Activated naive CD8-positive, alpha-beta T cell (primary cell): ENCODE measurements at regions not wholly inside any gene's neighbourhood (a gene's known extent, or its start where the extent isn't known, plus 50 kb on each side); places are given as distances from the start of the nearest gene placed in this dataset.
"Not testable (repeated sequence)": the region's sequence is repeated elsewhere in the genome, so short reads cannot be mapped to it uniquely, and the experiment has no call there.

Experiments
- H3K27ac Mint-ChIP-seq: one replicate; pipeline ENCODE4 v1.8.0; 2021; ENCODE audit warnings: mixed read lengths
- H3K27me3 Mint-ChIP-seq: one replicate; pipeline ENCODE4 v1.8.0; 2021; ENCODE audit warnings: mixed read lengths
- H3K36me3 Mint-ChIP-seq: one replicate; pipeline ENCODE4 v1.8.0; 2021; ENCODE audit warnings: mixed read lengths
- H3K4me1 Mint-ChIP-seq: one replicate; pipeline ENCODE4 v1.8.0; 2021; ENCODE audit warnings: low read depth, mixed read lengths
- H3K4me3 Mint-ChIP-seq: one replicate; pipeline ENCODE4 v1.8.0; 2021; ENCODE audit warnings: mild to moderate bottlenecking, mixed read lengths
- H3K9me3 Mint-ChIP-seq: one replicate; pipeline ENCODE4 v1.8.0; 2021; ENCODE audit warnings: low read depth, mixed read lengths

DNA sequence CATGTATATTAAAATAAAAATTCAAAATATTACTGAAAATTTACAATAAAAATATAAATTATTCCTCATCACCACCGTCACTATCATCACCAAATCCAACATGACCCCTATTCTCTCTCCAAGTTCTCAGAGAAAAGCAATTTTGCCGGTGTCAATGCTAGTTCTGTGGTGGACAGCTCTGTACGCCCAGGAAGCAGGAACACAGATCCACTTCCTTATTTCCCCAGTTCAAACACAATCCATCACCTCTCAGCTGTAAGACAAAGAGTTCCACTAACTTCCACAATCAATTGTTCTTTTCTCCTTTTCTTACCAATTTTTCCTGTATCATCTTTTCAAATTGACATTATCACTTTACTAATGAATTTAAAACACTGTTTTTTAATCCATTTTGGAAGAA lies 177.0 kb upstream of the LRRC61 start:
- H3K36me3 Mint-ChIP-seq, H3K4me3 Mint-ChIP-seq, H3K27me3 Mint-ChIP-seq, H3K9me3 Mint-ChIP-seq, H3K4me1 Mint-ChIP-seq, H3K27ac Mint-ChIP-seq: not testable (repeated sequence)

DNA sequence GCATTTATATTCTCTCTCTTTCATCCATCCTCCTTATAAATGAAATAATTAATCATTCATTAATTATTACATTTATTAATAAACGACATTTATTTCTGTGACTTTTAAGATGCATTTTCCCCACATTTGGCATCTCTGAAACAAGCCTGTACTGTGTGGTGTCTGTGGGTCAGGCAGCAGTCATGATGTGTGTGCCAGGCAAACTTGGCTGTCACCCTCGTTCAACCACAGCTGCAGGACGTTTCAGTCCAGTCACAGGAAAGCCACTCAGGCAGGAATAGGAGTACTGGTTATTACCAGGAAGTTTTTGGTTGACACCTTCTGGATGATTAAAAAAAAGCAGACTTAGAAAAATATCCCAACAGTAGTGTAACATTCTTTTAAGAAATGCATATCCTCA lies 175.6 kb upstream of the LRRC61 start:
- H3K4me3 Mint-ChIP-seq, H3K36me3 Mint-ChIP-seq, H3K27me3 Mint-ChIP-seq, H3K27ac Mint-ChIP-seq, H3K4me1 Mint-ChIP-seq, H3K9me3 Mint-ChIP-seq: not testable (repeated sequence)

DNA sequence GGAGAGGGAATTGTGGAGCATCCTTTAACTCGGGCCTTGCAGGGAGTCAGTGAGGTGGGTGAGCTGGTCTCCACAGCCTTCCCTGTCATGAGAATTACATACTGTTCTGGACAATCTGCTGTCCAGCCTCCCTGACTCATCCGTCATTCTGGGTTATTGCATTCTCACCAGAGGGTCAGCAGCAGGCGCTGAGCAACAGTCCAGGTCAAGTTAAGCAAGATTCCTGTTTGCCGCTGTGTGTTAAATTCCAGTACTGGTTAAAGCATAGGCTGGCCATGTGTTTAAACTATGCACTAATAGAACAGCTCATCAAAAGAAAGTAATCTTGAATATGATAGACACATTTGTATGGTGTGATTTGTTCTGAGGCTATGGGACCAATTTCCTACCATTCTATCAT lies 167.1 kb upstream of the LRRC61 start:
- H3K4me1 Mint-ChIP-seq, H3K27ac Mint-ChIP-seq, H3K27me3 Mint-ChIP-seq, H3K4me3 Mint-ChIP-seq, H3K9me3 Mint-ChIP-seq, H3K36me3 Mint-ChIP-seq: not testable (repeated sequence)

DNA sequence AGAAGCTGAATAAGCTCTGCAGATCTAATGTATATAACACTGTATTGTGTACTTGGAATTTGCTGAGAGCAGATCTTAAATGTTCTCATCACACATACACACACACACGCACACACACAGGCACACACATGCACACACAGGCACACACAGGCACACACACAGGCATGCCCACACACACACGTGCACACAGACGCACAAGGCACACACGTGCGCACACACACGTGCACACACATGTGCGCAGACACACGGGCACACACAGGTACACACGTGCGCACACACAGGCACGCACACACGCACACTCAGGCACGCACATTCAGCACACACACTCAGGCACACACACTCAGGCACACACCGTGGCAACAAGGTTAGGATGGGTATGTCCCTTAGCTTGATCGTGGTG lies 164.5 kb upstream of the LRRC61 start:
- H3K9me3 Mint-ChIP-seq, H3K4me1 Mint-ChIP-seq, H3K36me3 Mint-ChIP-seq, H3K4me3 Mint-ChIP-seq, H3K27ac Mint-ChIP-seq, H3K27me3 Mint-ChIP-seq: not testable (repeated sequence)

DNA sequence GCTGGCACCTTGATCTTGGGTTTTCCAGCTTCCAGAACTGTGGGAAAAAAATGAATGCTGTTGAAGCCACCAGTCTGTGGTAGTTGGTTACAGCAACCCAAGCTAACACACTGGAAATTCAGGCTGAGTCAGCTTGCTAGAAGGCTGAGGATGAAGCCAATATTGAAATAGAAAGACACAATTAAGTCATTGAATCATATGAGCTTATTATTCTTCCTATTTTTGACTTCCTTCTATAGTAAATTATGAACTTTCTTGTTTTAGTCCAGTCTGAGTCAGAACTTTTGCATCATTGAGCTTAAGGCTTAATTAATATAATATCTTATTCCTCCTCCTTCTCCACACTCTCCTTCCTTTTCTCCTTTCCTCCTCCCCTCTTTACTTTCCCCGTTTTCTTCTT lies 153.6 kb upstream of the LRRC61 start:
- not testable (repeated sequence) for H3K4me1 Mint-ChIP-seq, H3K4me3 Mint-ChIP-seq, H3K9me3 Mint-ChIP-seq, H3K27me3 Mint-ChIP-seq, H3K27ac Mint-ChIP-seq, H3K36me3 Mint-ChIP-seq

DNA sequence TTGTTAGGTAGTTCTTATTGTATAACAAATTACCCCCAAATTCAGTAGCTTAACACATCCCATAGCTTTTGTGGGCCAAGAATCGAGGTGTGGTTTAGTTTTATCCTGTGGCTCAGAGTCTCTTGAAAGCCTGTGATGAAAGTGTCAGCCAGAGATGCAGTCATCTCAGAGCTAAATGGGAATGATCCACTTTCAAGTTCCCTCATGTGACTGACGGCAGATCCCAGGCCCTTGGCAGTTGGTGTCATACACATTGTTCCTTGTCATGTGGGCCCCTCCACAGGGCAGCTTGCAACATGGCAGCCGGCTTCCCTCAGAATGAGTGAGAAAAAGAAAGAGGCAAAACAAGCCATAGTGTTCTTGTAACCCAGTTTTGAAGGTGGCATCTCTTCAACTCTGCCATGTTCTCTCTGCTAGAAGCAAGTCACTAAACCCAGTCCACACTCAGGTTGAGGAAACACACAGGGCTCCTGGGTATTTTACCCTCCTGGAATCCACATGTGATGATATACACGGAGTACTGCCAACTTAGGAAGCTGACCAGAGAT lies 153.1 kb upstream of the LRRC61 start:
- H3K4me1 Mint-ChIP-seq, H3K9me3 Mint-ChIP-seq, H3K36me3 Mint-ChIP-seq: not testable (repeated sequence)

DNA sequence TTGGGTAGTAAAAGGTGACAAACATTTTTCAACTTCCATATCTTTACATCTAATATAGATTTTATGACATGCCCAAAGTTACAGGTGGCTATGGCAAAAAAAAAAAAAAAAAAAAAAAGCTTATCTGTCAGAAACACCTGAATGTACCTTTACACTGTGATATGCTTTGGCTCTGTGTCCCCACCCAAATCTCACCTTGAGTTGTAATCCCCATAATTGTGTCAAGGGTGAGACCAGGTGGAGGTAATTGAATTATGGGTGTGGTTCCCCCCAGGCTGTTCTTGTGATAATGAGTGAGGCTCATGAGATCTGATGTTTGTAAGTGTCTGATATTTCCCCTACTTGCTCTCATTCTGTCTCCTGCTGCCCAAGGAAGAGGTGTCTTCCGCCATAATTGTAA lies 139.6 kb upstream of the LRRC61 start:
- not testable (repeated sequence) for H3K36me3 Mint-ChIP-seq, H3K27me3 Mint-ChIP-seq, H3K4me1 Mint-ChIP-seq, H3K4me3 Mint-ChIP-seq, H3K9me3 Mint-ChIP-seq, H3K27ac Mint-ChIP-seq

More for the DNA sequence above, 153.1 kb upstream of the LRRC61 start:
- H3K4me3 Mint-ChIP-seq, H3K27me3 Mint-ChIP-seq, H3K27ac Mint-ChIP-seq: not testable (repeated sequence)

DNA sequence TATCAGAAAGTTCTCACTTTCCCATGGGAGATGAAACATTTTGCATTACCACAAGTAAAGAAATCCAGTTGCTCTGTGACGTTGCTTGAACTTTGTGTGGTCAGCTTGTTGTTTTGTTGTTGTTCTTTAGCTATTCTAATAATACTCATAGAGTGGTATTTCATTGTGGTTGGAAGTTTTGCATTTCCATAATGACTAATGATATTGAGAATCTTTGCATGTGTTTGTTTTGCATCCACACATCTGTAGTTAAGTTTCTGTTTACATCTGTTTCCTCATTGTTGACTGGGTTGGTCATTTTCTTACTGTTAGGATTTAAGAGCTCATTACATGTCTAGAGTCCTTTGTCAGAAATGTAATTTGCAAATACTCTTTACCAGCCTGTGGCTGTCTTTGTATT lies 133.2 kb upstream of the LRRC61 start:
- H3K36me3 Mint-ChIP-seq, H3K9me3 Mint-ChIP-seq, H3K27ac Mint-ChIP-seq, H3K4me3 Mint-ChIP-seq, H3K4me1 Mint-ChIP-seq, H3K27me3 Mint-ChIP-seq: not testable (repeated sequence)

DNA sequence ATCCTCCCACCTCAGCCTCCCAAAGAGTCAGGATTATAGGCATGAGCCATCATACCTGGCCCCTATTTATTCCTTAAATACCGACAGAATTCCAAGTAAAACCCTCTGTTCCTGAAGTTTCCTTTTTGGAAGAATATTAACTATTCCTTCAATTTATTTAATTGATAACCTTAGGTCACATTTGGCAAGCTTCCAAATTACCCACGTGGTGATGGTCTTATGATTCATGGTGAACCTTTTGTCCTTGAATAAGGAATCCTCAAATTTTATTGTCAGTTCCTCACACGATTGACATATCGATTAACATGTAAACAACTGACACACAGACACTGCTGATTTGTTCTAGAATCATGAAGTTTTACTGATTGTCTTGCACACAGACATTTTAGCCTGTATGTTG lies 130.6 kb upstream of the LRRC61 start:
- H3K36me3 Mint-ChIP-seq, H3K4me1 Mint-ChIP-seq, H3K9me3 Mint-ChIP-seq, H3K27me3 Mint-ChIP-seq, H3K27ac Mint-ChIP-seq, H3K4me3 Mint-ChIP-seq: not testable (repeated sequence)

DNA sequence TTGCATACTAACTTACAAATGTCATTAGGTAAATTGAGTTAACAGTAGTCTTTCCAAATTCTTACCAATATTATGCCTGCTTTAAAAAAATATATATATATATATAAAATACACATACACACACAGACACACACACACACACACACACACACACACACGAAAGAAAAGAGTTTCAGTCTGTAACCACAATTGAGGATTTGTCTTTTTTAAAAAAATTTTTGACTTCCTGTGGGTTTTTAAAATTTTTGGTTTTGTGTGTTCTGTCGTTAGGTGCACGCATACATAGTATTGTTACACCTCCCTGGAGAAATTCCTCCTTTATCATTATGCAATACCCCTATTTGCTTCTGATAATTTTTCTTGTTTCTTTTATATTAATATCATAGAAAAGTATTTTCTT lies 129.3 kb upstream of the LRRC61 start:
- not testable (repeated sequence) for H3K4me3 Mint-ChIP-seq, H3K27me3 Mint-ChIP-seq, H3K36me3 Mint-ChIP-seq, H3K4me1 Mint-ChIP-seq, H3K27ac Mint-ChIP-seq, H3K9me3 Mint-ChIP-seq
